HepG2 (cell line): ENCODE measurements at regions not wholly inside any gene's neighbourhood (a gene's known extent, or its start where the extent isn't known, plus 50 kb on each side); places are given as distances from the start of the nearest gene placed in this dataset.

Experiments used
- FOXK2 ChIP-seq: fragments of 450-650 bp; IDR thresholded peaks from 2 replicates; pipeline ENCODE4 v1.6.1; 2016
- FOXP1 ChIP-seq, 2 experiments: fragments of 450-650 bp in 1 of 2; IDR thresholded peaks; 2 replicates each; pipeline ENCODE4 v1.6.1; 2017 to 2018; ENCODE audit warnings: antibody characterized with exemption in 1 of 2
- RFX3 ChIP-seq: IDR thresholded peaks from 2 replicates; pipeline ENCODE4 v1.6.1; 2016; ENCODE audit warnings: missing biosample characterization, missing genetic modification reagents
- TF ChIP-seq, protein P1 (sequence below): IDR thresholded peaks from 2 replicates; pipeline ENCODE4 v1.6.1; 2018; ENCODE audit warnings: missing genetic modification reagents

DNA sequence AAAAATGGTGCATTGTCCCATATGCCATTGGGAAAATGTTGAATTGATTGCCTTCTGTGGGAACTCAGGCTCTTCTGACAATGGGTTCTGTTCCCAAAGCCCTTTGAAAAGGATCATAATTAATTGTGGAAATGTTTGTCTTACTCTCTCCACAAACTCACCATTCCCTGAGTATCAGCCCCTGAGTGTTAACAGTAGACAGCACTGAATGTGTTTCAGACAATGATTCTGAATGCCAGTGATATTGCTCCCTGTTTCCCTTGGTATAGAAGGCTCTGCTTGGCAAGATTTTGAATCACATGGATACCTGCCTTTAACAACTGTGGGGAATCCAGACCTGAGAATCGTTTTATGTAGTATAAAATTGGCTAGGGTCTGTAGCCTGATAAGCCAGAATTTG is 1096.8 kb downstream of the ADGRL2 start:
- TF ChIP-seq FOXP1 (IDR thresholded peaks at IDR 0.05) (no peak), FOXP1 (CRISPR knock-in tag; IDR thresholded peaks at IDR 0.05) (no peak), RFX3 (CRISPR knock-in tag) (no peak), FOXK2 (no peak)
- TF ChIP-seq, protein P1, sequence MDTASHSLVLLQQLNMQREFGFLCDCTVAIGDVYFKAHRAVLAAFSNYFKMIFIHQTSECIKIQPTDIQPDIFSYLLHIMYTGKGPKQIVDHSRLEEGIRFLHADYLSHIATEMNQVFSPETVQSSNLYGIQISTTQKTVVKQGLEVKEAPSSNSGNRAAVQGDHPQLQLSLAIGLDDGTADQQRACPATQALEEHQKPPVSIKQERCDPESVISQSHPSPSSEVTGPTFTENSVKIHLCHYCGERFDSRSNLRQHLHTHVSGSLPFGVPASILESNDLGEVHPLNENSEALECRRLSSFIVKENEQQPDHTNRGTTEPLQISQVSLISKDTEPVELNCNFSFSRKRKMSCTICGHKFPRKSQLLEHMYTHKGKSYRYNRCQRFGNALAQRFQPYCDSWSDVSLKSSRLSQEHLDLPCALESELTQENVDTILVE (CRISPR knock-in tag) = no peak
